ENCODE measurements at regions not wholly inside any gene's neighbourhood (a gene's known extent, or its start where the extent isn't known, plus 50 kb on each side); places are given as distances from the start of the nearest gene placed in this dataset.

DNA sequence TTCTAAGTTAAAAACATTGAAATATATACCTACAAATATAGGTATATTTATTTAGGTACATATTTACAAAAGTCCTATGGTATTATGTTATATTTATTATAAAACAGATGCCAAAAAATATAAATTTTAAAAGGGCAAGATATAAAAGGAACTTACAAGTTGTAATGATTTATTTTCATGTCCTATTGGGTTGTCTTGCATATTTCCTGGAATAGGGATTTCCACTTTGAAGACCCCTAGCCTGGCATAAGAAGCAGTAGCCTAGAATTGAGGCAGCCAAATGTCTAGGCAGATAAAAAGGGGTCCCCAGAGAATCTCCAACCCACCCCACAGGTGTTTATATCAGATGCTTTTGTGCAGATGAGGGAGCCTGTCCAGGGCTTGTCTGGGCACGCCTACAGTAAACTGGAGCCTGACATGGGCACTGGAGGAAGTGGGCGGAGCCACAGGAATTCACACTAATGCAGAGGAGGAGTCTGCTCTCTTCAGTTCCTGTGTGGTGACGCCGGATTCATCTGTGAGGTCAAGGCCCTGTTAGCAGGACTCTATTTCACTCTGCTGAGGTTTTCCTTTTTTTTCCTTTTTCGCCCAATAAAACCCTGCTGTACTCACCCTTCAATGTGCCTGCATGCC is 1088.9 kb upstream of the PIK3C3 start:
- no peaks in the 10 kb centered on the region for H3K9me2 ChIP-seq (ENCODE audit: low read depth, low read length)
- no peak overlapping the region for H3K4me2 ChIP-seq (ENCODE audit: low read length)
- no peak overlapping the region for H3K9ac ChIP-seq (ENCODE audit: low read length)
- H3K4me3 ChIP-seq (ENCODE audit: low read depth, low read length, poor library complexity, severe bottlenecking): no peak overlapping the region
- H3K27me3 ChIP-seq (ENCODE audit: insufficient read depth, low read length): no peaks in the 10 kb centered on the region
- no peaks in the 10 kb centered on the region for H3K36me3 ChIP-seq (ENCODE audit: insufficient read depth, low read length)
- no peak overlapping the region for H3K27ac ChIP-seq (ENCODE audit: low read depth, low read length, poor library complexity, severe bottlenecking)
- TF ChIP-seq EZH2 (IDR thresholded peaks at IDR 0.05; ENCODE audit: borderline replicate concordance, low read length): no peak
- TF ChIP-seq, protein P1, sequence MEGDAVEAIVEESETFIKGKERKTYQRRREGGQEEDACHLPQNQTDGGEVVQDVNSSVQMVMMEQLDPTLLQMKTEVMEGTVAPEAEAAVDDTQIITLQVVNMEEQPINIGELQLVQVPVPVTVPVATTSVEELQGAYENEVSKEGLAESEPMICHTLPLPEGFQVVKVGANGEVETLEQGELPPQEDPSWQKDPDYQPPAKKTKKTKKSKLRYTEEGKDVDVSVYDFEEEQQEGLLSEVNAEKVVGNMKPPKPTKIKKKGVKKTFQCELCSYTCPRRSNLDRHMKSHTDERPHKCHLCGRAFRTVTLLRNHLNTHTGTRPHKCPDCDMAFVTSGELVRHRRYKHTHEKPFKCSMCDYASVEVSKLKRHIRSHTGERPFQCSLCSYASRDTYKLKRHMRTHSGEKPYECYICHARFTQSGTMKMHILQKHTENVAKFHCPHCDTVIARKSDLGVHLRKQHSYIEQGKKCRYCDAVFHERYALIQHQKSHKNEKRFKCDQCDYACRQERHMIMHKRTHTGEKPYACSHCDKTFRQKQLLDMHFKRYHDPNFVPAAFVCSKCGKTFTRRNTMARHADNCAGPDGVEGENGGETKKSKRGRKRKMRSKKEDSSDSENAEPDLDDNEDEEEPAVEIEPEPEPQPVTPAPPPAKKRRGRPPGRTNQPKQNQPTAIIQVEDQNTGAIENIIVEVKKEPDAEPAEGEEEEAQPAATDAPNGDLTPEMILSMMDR (IDR thresholded peaks at IDR 0.05; ENCODE audit: low read length): no peak
- H3K9me3 ChIP-seq (ENCODE audit: low read length): no peaks in the 10 kb centered on the region
- H3K79me2 ChIP-seq (ENCODE audit: insufficient read depth, low read length): no peaks in the 10 kb centered on the region
- no peaks in the 10 kb centered on the region for H3F3A ChIP-seq (ENCODE audit: insufficient read depth, low read length)
- H3K4me1 ChIP-seq (ENCODE audit: insufficient read depth, low read length, severe bottlenecking): no peaks in the 10 kb centered on the region
- no peaks in the 10 kb centered on the region for H4K20me1 ChIP-seq (ENCODE audit: insufficient read depth, low read length)
- H2AFZ ChIP-seq (ENCODE audit: low read length): no peak overlapping the region

DNA sequence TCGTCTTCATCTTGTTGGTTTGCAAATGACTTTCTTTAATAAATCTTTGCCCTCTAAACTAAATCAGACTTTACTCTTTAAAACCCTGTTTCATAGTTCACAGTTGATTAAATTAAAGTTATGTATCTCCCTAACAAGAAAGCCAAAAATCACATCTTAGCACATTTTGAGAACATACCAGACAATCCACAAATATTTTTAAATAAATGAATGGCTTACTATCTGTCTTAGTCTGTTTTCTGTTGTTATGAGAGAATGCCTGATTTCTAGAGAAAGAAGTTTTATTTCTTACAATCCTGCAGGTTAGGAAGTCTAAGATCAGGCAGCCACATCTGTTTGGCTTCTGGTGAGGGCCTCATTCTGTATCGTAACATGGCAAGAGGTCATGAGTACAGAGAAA is 1090.2 kb upstream of the PIK3C3 start:
- Histone ChIP-seq H2AFZ (ENCODE audit: low read length) (no peak overlapping the region), H4K20me1 (ENCODE audit: insufficient read depth, low read length) (no peaks in the 10 kb centered on the region), H3K9me2 (ENCODE audit: low read depth, low read length) (no peaks in the 10 kb centered on the region), H3K36me3 (ENCODE audit: insufficient read depth, low read length) (no peaks in the 10 kb centered on the region), H3K4me1 (ENCODE audit: insufficient read depth, low read length, severe bottlenecking) (no peaks in the 10 kb centered on the region), H3K4me3 (ENCODE audit: low read depth, low read length, poor library complexity, severe bottlenecking) (no peak overlapping the region), H3K27me3 (ENCODE audit: insufficient read depth, low read length) (no peaks in the 10 kb centered on the region), H3K79me2 (ENCODE audit: insufficient read depth, low read length) (no peaks in the 10 kb centered on the region), H3K9ac (ENCODE audit: low read length) (no peak overlapping the region), H3K27ac (ENCODE audit: low read depth, low read length, poor library complexity, severe bottlenecking) (no peak overlapping the region), H3K9me3 (ENCODE audit: low read length) (no peaks in the 10 kb centered on the region), H3K4me2 (ENCODE audit: low read length) (no peak overlapping the region), H3F3A (ENCODE audit: insufficient read depth, low read length) (no peaks in the 10 kb centered on the region)
- no peak for TF ChIP-seq EZH2 (IDR thresholded peaks at IDR 0.05; ENCODE audit: borderline replicate concordance, low read length)
- TF ChIP-seq, protein P1 (IDR thresholded peaks at IDR 0.05; ENCODE audit: low read length): no peak

DNA sequence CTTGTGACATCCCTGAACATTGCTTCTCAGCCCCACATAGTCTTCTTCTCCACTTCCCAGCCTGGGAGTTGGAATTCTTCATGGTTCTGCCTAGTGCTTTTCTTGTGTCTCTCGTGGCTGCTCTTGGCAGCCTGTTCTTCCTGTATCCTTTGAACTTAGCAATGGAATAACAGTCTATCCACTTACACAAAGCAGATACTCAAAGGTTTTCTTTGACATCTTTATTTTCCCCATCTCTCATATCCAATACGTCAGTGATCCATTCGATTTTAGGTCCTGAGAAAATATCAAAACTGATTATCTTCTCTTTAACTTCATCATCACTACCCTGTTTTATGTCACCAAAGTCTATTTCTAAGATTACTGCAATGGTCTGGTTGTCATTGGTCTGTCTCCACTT is 1091.2 kb upstream of the PIK3C3 start:
- H3K9ac ChIP-seq (ENCODE audit: low read length): no peak overlapping the region
- no peaks in the 10 kb centered on the region for H3K9me2 ChIP-seq (ENCODE audit: low read depth, low read length)
- H3K36me3 ChIP-seq (ENCODE audit: insufficient read depth, low read length): no peaks in the 10 kb centered on the region
- H3K27ac ChIP-seq (ENCODE audit: low read depth, low read length, poor library complexity, severe bottlenecking): no peak overlapping the region
- no peaks in the 10 kb centered on the region for H3K27me3 ChIP-seq (ENCODE audit: insufficient read depth, low read length)
- H3K4me2 ChIP-seq (ENCODE audit: low read length): no peak overlapping the region
- no peaks in the 10 kb centered on the region for H3K4me1 ChIP-seq (ENCODE audit: insufficient read depth, low read length, severe bottlenecking)
- H3K79me2 ChIP-seq (ENCODE audit: insufficient read depth, low read length): no peaks in the 10 kb centered on the region
- H3K9me3 ChIP-seq (ENCODE audit: low read length): no peaks in the 10 kb centered on the region
- H3K4me3 ChIP-seq (ENCODE audit: low read depth, low read length, poor library complexity, severe bottlenecking): no peak overlapping the region
- TF ChIP-seq EZH2 (IDR thresholded peaks at IDR 0.05; ENCODE audit: borderline replicate concordance, low read length): no peak
- TF ChIP-seq, protein P1 (IDR thresholded peaks at IDR 0.05; ENCODE audit: low read length): no peak
- no peak overlapping the region for H2AFZ ChIP-seq (ENCODE audit: low read length)
- H4K20me1 ChIP-seq (ENCODE audit: insufficient read depth, low read length): no peaks in the 10 kb centered on the region
- H3F3A ChIP-seq (ENCODE audit: insufficient read depth, low read length): no peaks in the 10 kb centered on the region
